Erythroblast (primary cell): ENCODE measurements at regions not wholly inside any gene's neighbourhood (a gene's known extent, or its start where the extent isn't known, plus 50 kb on each side); places are given as distances from the start of the nearest gene placed in this dataset.

ENCODE experiments used
- GATA1 ChIP-seq: IDR thresholded peaks from 2 replicates; pipeline ENCODE4 v1.6.1; 2011; ENCODE audit warnings: low read depth, mild to moderate bottlenecking, control low read depth, low read length, moderate library complexity
- POLR2A ChIP-seq: IDR thresholded peaks from 2 replicates; pipeline ENCODE4 v1.6.1; 2011; ENCODE audit warnings: mild to moderate bottlenecking, low read length

DNA sequence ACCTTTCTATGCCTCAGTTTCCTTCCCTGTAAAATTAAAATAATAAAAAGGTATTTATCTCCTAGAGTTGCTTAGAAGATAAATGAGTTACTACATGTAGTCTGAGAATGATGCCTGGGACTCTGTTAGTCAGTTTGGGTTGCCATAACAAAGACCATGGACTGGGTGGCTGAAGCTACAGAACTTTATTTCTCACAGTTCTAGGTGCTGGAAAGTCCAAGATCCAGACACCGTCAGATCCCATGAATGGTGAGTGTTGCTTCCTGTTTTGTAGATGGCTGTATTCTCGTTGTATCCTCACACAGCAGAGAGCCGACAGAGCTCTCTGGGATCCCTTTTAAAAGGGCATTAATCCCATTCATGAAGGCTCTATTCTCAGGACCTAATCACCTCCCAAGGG lies 64.0 kb upstream of the LTA4H start:
- TF ChIP-seq POLR2A (no peak), GATA1 (no peak)
